Colonic mucosa (tissue), 4 donors: ENCODE measurements at regions not wholly inside any gene's neighbourhood (a gene's known extent, or its start where the extent isn't known, plus 50 kb on each side); places are given as distances from the start of the nearest gene placed in this dataset.

Experiments
- DNase-seq: peaks from one replicate; pipeline ENCODE4 v3.0.0-alpha.2; 2020
- H3K27ac ChIP-seq: fragments of 200-600 bp; one replicate; pipeline ENCODE4 v1.8.0; 2021
- H3K27me3 ChIP-seq: fragments of 200-600 bp; one replicate; pipeline ENCODE4 v1.8.0; 2021
- H3K36me3 ChIP-seq: fragments of 200-600 bp; one replicate; pipeline ENCODE4 v1.8.0; 2021
- H3K4me1 ChIP-seq: fragments of 200-600 bp; one replicate; pipeline ENCODE4 v1.8.0; 2021; ENCODE audit warnings: mild to moderate bottlenecking
- H3K4me3 ChIP-seq: fragments of 200-600 bp; one replicate; pipeline ENCODE4 v1.8.0; 2021
- H3K9ac ChIP-seq, 2 donors: one replicate each; pipeline ENCODE4 v1.7.0; 2013; ENCODE audit warnings: control low read depth in 2 of 2, low read depth in 2 of 2, low read length in 2 of 2
- H3K9me3 ChIP-seq: fragments of 200-600 bp; one replicate; pipeline ENCODE4 v1.8.0; 2021
- CTCF ChIP-seq: fragments of 200-600 bp; IDR thresholded peaks from one replicate; pipeline ENCODE4 v1.8.0; 2022; ENCODE audit warnings: antibody characterized with exemption, mild to moderate bottlenecking
- intact Hi-C: fragments of 100-400 bp; cut with DNase I; formaldehyde crosslinking; loops from one replicate; pipeline ENCODE4 v1.14.1; 2022
- donor health status: healthy.
- donor health status: DM: no; HTN: no; CAD: no.
- donor health status: DM: no; HTN: no; CAD: no.

GRCh38 chr7:24383055-24383454 lies 99.1 kb downstream of the NPY start:
- no peaks in the 10 kb centered on the region for H3K4me1 ChIP-seq
- intact Hi-C loops = loop anchor here (5.0 kb wide), 2 partner anchors 441 to 521 kb away; no protein-coding TSS in a partner anchor
- H3K9me3 ChIP-seq = no peaks in the 10 kb centered on the region

DNA sequence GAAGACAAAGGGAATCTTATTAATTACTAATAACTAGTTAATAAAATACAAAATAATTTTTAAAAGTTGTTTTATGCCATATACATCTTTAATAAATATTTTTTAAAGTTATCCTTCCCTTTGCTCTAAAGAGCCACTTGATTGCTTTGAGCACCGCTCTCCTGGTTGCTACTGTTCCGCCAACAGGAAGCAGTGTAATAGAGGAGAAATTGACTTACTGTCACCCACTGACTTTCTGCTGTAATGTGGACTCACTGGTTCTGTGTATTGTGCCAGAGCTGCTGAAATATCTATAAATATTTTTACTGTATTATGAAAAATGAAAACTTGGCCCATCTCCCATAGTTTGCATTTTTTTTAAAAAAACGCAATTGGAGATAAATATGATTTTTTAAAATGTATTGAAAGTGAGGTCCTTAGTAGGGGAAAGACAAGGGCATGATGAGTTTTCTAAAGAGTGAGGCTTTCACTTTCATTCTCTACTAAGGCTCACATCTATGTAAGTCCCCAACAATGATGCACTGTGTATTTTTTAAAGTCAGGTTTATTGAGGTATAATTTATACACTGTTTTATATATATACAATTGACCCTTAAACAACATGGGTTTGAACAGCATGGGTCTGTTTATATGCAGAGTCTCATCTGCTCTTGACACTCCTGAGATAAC lies 100.5 kb downstream of the NPY start:
- Histone ChIP-seq H3K4me3 (no peak overlapping the region), H3K9ac (no peak overlapping the region), H3K36me3 (no peaks in the 10 kb centered on the region), H3K27ac (no peak overlapping the region), H3K9me3 (no peaks in the 10 kb centered on the region), H3K4me1 (no peaks in the 10 kb centered on the region), H3K27me3 (no peaks in the 10 kb centered on the region)
- no peak for TF ChIP-seq CTCF
- DNase-seq = no peak
- intact Hi-C loops = loop anchor here (5.0 kb wide), 2 partner anchors 442 to 522 kb away; no protein-coding TSS in a partner anchor

More at GRCh38 chr7:24383055-24383454, 99.1 kb downstream of the NPY start:
- no peak for DNase-seq
- H3K27me3 ChIP-seq = no peaks in the 10 kb centered on the region
- no peak overlapping the region for H3K4me3 ChIP-seq
- H3K36me3 ChIP-seq = no peaks in the 10 kb centered on the region
- TF ChIP-seq CTCF = no peak
- no peak overlapping the region for H3K9ac ChIP-seq
- no peak overlapping the region for H3K27ac ChIP-seq

DNA sequence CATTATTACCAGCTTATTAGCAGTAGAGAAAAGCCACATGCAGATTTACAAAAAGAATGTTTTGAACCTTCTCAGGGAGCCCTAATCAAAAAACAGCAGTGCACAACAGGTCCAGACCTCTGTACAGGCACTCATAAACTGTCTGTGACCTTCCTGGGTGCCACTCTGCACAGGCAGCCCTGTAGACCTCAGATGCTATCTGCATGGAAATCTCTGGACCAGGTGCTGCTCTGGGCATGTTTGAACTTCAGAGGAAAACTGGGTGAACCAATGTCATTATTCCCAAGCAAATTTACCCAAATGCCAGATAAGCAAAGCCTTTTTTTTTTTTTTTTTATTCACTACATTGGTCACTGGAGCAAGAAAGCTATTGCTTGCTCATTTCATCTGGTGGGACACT lies 104.2 kb downstream of the NPY start:
- Histone ChIP-seq H3K4me1 (no peaks in the 10 kb centered on the region), H3K27ac (no peak overlapping the region)
- intact Hi-C loops = no loop called here

GRCh38 chr7:24390376-24391157 lies 106.6 kb downstream of the NPY start:
- Histone ChIP-seq H3K9me3 (no peaks in the 10 kb centered on the region), H3K4me3 (no peak overlapping the region), H3K36me3 (no peaks in the 10 kb centered on the region), H3K9ac (no peak overlapping the region), H3K27ac (no peak overlapping the region), H3K4me1 (no peaks in the 10 kb centered on the region), H3K27me3 (no peaks in the 10 kb centered on the region)
- DNase-seq = no peak
- TF ChIP-seq CTCF = no peak
- intact Hi-C loops = no loop called here

More for the DNA sequence above, 104.2 kb downstream of the NPY start:
- Histone ChIP-seq H3K36me3 (no peaks in the 10 kb centered on the region), H3K27me3 (no peaks in the 10 kb centered on the region), H3K9me3 (no peaks in the 10 kb centered on the region), H3K9ac (no peak overlapping the region), H3K4me3 (no peak overlapping the region)
- TF ChIP-seq CTCF = no peak
- DNase-seq = no peak

DNA sequence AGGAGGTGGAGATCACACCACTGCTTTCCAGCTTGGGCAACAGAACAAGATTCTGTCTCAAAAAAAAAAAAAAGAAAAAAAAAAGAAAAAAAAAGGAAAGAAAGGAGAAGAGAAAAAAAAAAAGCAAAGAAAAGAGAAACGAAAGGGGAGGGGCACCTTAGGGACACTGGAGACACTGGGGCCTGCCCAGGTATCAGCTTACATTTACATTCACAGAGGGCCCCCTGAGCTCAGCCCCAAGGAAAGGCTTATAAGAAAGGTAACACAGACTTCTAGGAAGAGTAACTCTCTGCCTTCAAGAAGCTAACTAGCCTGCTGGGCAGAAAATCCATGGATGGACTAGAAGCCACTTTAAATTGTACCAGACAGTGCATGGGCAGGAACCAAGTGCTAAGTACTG lies 108.8 kb downstream of the NPY start:
- Histone ChIP-seq H3K27ac (no peak overlapping the region), H3K9ac (no peak overlapping the region), H3K27me3 (no peaks in the 10 kb centered on the region), H3K9me3 (no peaks in the 10 kb centered on the region), H3K4me3 (no peak overlapping the region), H3K36me3 (no peaks in the 10 kb centered on the region), H3K4me1 (no peaks in the 10 kb centered on the region)
- DNase-seq = no peak
- intact Hi-C loops = no loop called here
- TF ChIP-seq CTCF = no peak
